Osteoblast (primary cell): ENCODE measurements at regions not wholly inside any gene's neighbourhood (a gene's known extent, or its start where the extent isn't known, plus 50 kb on each side); places are given as distances from the start of the nearest gene placed in this dataset.

Experiments
- DNase-seq: peaks from one replicate; pipeline ENCODE4 v3.0.0; 2011; ENCODE audit warnings: low spot score, mixed read lengths; ENCODE audit not compliant: insufficient read length; ENCODE audit errors: missing footprints
- H2AFZ ChIP-seq: 2 replicates; pipeline ENCODE4 v1.6.0; 2011; ENCODE audit warnings: mild to moderate bottlenecking, low read length
- H3K27ac ChIP-seq: 2 replicates; pipeline ENCODE4 v1.5.1; 2011; ENCODE audit warnings: mild to moderate bottlenecking, low read depth, low read length, moderate library complexity
- H3K27me3 ChIP-seq: 2 replicates; pipeline ENCODE4 v1.6.0; 2012; ENCODE audit warnings: mild to moderate bottlenecking, control low read depth, inconsistent platforms, low read length, moderate library complexity; ENCODE audit not compliant: insufficient read depth
- H3K36me3 ChIP-seq: 2 replicates; pipeline ENCODE4 v1.5.1; 2011; ENCODE audit warnings: mild to moderate bottlenecking, low read length, control low read depth, moderate library complexity; ENCODE audit not compliant: insufficient read depth
- H3K4me1 ChIP-seq: 2 replicates; pipeline ENCODE4 v1.5.1; 2011; ENCODE audit warnings: mild to moderate bottlenecking, low read length, control low read depth, moderate library complexity; ENCODE audit not compliant: insufficient read depth
- H3K4me2 ChIP-seq: 2 replicates; pipeline ENCODE4 v1.6.0; 2011; ENCODE audit warnings: mild to moderate bottlenecking, low read length; ENCODE audit not compliant: insufficient read depth
- H3K4me3 ChIP-seq: fragments of 200-600 bp; sonication (generic); 3 replicates; pipeline ENCODE4 v1.5.1; 2012; ENCODE audit warnings: mild to moderate bottlenecking, low read length, inconsistent platforms; ENCODE audit not compliant: insufficient read depth
- H3K79me2 ChIP-seq: 2 replicates; pipeline ENCODE4 v1.6.0; 2012; ENCODE audit warnings: mild to moderate bottlenecking, low read length, control low read depth, inconsistent platforms; ENCODE audit not compliant: insufficient read depth
- H3K9me3 ChIP-seq: 2 replicates; pipeline ENCODE4 v1.5.1; 2011; ENCODE audit warnings: low read depth, low read length, control low read depth
- H4K20me1 ChIP-seq: 2 replicates; pipeline ENCODE4 v1.6.0; 2012; ENCODE audit warnings: mild to moderate bottlenecking, low read length, control low read depth; ENCODE audit not compliant: insufficient read depth
- TF ChIP-seq, protein P1 (sequence below): IDR thresholded peaks from 2 replicates; pipeline ENCODE4 v1.5.1; 2011; ENCODE audit warnings: mild to moderate bottlenecking, low read depth, low read length, moderate library complexity; ENCODE audit errors: extremely low read depth

DNA sequence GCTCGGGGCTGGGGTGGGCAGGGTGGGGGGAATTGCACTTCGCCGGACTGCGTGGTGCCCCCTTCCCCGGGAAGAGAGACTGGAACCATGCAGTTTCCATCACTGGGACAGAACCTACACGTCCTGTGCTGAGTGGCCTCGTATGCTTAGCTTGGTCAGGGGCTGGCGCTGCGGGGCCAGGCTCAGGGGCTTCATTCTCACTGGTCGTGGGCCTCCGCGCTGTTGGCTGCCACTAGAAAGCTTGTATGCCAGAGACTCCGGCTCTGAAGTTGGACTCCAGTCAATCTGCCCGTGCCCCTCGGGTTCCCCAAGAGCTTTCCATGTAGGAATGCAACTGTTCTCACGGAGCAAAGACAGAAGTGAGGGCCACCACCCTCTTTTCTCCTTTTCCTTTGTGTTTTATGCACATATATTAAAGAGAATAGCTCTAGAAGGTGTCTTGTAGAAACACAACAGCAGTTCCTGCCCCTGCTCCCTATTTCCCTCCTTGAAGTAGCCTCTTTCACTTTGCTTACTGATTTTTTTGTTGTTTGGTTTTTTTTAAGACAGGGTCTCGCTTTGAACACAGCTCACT, 64.0 kb upstream of the YWHAQ start:
- DNase-seq = no peak
- TF ChIP-seq, protein P1, sequence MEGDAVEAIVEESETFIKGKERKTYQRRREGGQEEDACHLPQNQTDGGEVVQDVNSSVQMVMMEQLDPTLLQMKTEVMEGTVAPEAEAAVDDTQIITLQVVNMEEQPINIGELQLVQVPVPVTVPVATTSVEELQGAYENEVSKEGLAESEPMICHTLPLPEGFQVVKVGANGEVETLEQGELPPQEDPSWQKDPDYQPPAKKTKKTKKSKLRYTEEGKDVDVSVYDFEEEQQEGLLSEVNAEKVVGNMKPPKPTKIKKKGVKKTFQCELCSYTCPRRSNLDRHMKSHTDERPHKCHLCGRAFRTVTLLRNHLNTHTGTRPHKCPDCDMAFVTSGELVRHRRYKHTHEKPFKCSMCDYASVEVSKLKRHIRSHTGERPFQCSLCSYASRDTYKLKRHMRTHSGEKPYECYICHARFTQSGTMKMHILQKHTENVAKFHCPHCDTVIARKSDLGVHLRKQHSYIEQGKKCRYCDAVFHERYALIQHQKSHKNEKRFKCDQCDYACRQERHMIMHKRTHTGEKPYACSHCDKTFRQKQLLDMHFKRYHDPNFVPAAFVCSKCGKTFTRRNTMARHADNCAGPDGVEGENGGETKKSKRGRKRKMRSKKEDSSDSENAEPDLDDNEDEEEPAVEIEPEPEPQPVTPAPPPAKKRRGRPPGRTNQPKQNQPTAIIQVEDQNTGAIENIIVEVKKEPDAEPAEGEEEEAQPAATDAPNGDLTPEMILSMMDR = no peak
- Histone ChIP-seq H3K27ac (no peak overlapping the region), H3K36me3 (no peaks in the 10 kb centered on the region), H2AFZ (no peak overlapping the region), H3K9me3 (no peaks in the 10 kb centered on the region), H3K4me1 (peaks cover 31% of the 10 kb centered on the region), H3K79me2 (no peaks in the 10 kb centered on the region), H3K27me3 (no peaks in the 10 kb centered on the region), H3K4me2 (no peak overlapping the region), H4K20me1 (no peaks in the 10 kb centered on the region), H3K4me3 (no peak overlapping the region)

DNA sequence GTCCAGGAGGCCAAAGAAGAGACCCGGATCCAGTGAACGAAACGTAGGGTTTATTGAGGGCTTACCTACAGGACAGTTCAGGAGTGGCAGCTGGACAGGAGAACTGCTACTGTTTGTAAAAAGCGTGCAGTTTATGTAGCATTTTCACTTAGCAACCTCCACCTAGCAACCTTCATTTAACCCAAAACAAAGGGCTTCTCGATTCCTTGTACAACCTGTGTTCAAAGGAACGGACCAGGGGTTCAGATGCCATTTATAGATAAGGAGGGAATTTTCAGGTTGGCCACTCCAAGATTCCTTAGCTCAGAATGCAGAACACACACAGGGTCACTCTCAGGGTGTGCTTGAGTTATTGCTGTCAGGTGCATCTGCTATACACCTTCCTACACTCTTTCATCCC, 65.1 kb upstream of the YWHAQ start:
- no peak overlapping the region for H3K4me2 ChIP-seq
- no peaks in the 10 kb centered on the region for H3K36me3 ChIP-seq
- H3K4me1 ChIP-seq = peaks cover 23% of the 10 kb centered on the region
- H3K27me3 ChIP-seq = no peaks in the 10 kb centered on the region
- H2AFZ ChIP-seq = no peak overlapping the region
- no peak overlapping the region for H3K4me3 ChIP-seq
- no peak for DNase-seq
- TF ChIP-seq, protein P1 = no peak
- H3K9me3 ChIP-seq = no peaks in the 10 kb centered on the region
- no peaks in the 10 kb centered on the region for H4K20me1 ChIP-seq
- no peaks in the 10 kb centered on the region for H3K79me2 ChIP-seq
- H3K27ac ChIP-seq = no peak overlapping the region

- H4K20me1 ChIP-seq = no peaks in the 10 kb centered on the region
- no peaks in the 10 kb centered on the region for H3K36me3 ChIP-seq
- H2AFZ ChIP-seq = no peak overlapping the region
- H3K4me2 ChIP-seq = no peak overlapping the region
- H3K4me1 ChIP-seq = peaks cover 23% of the 10 kb centered on the region
- no peaks in the 10 kb centered on the region for H3K27me3 ChIP-seq
- no peak for DNase-seq
- no peak overlapping the region for H3K4me3 ChIP-seq
- no peak overlapping the region for H3K27ac ChIP-seq
- H3K9me3 ChIP-seq = no peaks in the 10 kb centered on the region
- H3K79me2 ChIP-seq = no peaks in the 10 kb centered on the region
- TF ChIP-seq, protein P1 = no peak
Observed at GRCh38 chr2:9696731-9697130, 65.9 kb upstream of the YWHAQ start.

DNA sequence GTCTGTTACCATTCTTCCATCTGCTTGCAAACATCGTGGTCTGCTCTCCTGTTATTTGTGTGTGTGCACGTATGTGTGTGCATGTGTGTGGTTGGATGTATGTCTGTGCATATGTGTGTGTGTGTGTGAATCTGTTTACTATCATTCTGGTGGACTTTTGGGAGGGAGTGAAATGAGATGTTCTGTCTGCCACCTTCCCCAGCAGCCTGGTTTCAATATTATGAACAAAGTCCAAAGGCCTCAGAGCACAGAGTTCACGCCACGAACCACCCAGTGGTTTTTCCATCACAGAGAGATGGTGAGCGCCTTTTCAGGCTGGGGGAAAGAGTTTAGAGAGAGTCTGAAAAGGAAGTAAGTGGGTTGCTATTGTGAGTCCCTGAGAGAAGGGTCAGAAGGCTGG, 67.1 kb upstream of the YWHAQ start:
- Histone ChIP-seq H2AFZ (no peak overlapping the region), H3K27ac (no peak overlapping the region), H3K4me2 (no peak overlapping the region), H3K27me3 (no peaks in the 10 kb centered on the region), H3K4me3 (no peak overlapping the region), H3K9me3 (no peaks in the 10 kb centered on the region), H3K79me2 (no peaks in the 10 kb centered on the region), H4K20me1 (no peaks in the 10 kb centered on the region), H3K36me3 (no peaks in the 10 kb centered on the region), H3K4me1 (peaks cover 15% of the 10 kb centered on the region)
- DNase-seq = no peak
- TF ChIP-seq, protein P1 = no peak
